ENCODE measurements at regions not wholly inside any gene's neighbourhood (a gene's known extent, or its start where the extent isn't known, plus 50 kb on each side); places are given as distances from the start of the nearest gene placed in this dataset.
A peak's percentile ranks its signal among the peaks of the same experiment; 100 is the strongest.
"Not testable (repeated sequence)": the region's sequence is repeated elsewhere in the genome, so short reads cannot be mapped to it uniquely, and the experiment has no call there.

GRCh38 chr20:47406849-47407682, 50.6 kb upstream of the ZMYND8 start:
- no peak for DNase-seq

- no peak for DNase-seq
These were observed 54.7 kb upstream of the ZMYND8 start for GRCh38 chr20:47411161-47411560.

GRCh38 chr20:47412083-47412482, 55.6 kb upstream of the ZMYND8 start:
- DNase-seq, result no peak

- no peak for DNase-seq
These were observed 56.7 kb upstream of the ZMYND8 start for GRCh38 chr20:47413189-47413588.

- DNase-seq, result no peak
These were observed 61.0 kb upstream of the ZMYND8 start for GRCh38 chr20:47417245-47418068.

GRCh38 chr20:47418069-47418757, 61.7 kb upstream of the ZMYND8 start:
- no peak for DNase-seq

- DNase-seq, result no peak
These were observed 63.5 kb upstream of the ZMYND8 start for GRCh38 chr20:47419953-47420514.

GRCh38 chr20:47421076-47421475, 64.6 kb upstream of the ZMYND8 start:
- no peak for DNase-seq

GRCh38 chr20:47423586-47423985, 67.1 kb upstream of the ZMYND8 start:
- DNase-seq, result no peak

GRCh38 chr20:47427067-47427466, 70.6 kb upstream of the ZMYND8 start:
- no peak for DNase-seq

GRCh38 chr20:47427746-47428145, 71.2 kb upstream of the ZMYND8 start:
- DNase-seq, result no peak

GRCh38 chr20:47428164-47428563, 71.7 kb upstream of the ZMYND8 start:
- DNase-seq, result no peak

- no peak for DNase-seq
These were observed 72.4 kb upstream of the ZMYND8 start for GRCh38 chr20:47428851-47429336.

- no peak for DNase-seq
These were observed 72.3 kb upstream of the NCOA3 start for GRCh38 chr20:47429409-47429808.

GRCh38 chr20:47430862-47431588, 70.7 kb upstream of the NCOA3 start:
- DNase-seq, result no peak

GRCh38 chr20:47432834-47433210, 68.9 kb upstream of the NCOA3 start:
- DNase-seq, result no peak

GRCh38 chr20:47434128-47434779, 67.4 kb upstream of the NCOA3 start:
- DNase-seq, result not testable (repeated sequence)

GRCh38 chr20:47438464-47439381, 63.0 kb upstream of the NCOA3 start:
- peak; percentile 20 for DNase-seq

- DNase-seq, result no peak
These were observed 60.6 kb upstream of the NCOA3 start for GRCh38 chr20:47440857-47441773.

- no peak for DNase-seq
These were observed 59.9 kb upstream of the NCOA3 start for GRCh38 chr20:47441774-47442150.
